SW 1271 (cell line): ENCODE measurements at regions not wholly inside any gene's neighbourhood (a gene's known extent, or its start where the extent isn't known, plus 50 kb on each side); places are given as distances from the start of the nearest gene placed in this dataset.
"Not testable (repeated sequence)": the region's sequence is repeated elsewhere in the genome, so short reads cannot be mapped to it uniquely, and the experiment has no call there.

Source experiments
- DNase-seq, 2 experiments: peaks; one replicate each; lab custom pipeline; 2025; lab: John Stamatoyannopoulos, UW

DNA sequence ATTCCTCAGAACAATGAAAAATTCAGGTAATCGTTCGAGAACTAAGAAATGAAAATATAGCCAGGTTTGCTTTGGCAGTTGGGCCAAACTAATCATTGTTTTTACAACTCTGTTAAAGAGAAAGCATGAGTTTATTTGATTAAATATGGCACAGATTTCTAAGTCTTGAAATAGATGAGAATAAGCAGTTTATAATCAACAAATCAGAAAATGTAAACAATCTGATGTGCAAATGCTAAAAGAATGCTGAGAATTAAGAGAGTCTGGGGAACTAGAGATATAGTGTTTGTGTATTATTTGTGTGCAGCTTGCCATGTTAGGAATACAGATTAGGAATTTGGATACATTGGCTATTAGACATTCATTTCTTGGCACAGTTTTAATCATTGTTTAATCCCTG is 212.5 kb downstream of the TANC2 start:
- no peak for DNase-seq

DNA sequence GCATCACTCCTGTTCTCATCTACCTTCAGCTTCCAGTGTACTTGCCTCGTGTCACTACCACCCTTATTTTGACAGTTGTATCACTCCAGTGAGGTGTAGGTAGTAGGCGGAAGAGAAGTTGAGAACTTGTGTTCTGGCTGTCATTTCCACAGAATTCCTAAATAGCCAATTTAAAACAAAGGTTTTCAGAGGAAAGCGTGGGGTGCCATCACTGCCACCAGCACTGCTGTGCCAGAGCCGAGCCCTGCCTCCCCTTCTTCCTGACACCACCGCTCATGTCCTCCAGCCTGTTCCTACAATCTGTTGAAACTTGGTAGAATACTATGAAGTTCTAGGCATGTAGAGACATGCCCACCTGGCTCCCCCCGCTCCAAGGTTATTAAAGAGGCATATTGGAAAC is 215.8 kb downstream of the TANC2 start:
- no peak for DNase-seq

DNA sequence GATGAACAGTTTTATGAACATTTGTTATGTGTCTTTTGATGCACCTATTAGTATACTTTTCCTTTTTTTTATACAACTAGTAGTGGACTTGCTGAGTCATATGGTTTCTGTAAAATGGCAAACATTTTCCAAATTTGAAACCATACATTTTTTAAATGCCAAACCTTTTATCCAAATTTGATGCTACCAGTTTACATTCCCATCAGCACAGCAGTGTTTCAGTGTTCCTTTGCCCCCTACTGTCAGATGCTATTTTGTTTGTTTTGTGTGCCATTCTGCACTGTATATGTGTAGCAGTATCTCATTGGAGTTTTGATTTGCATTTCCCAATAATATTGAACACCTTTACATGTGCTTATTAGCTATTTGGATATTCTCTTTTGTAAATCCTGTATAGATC is 219.4 kb downstream of the TANC2 start:
- no peak for DNase-seq

DNA sequence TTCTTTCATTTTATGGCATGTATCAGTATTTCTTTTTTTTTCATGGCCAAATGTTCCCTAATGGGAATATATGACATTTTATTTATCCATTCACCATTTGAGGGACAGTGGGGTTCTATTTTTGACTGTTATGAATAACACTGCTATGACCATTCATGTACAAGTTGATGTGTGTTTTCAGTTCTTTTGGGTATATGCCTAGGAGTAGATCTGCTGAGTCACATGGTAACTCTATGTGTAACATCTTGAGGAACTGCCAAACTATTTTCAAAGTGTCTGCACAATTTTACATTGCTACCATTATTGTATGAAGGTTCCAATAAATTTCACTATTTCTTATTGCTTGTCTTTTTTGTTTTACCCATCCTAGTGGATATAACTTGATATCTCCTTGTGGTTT is 223.0 kb downstream of the TANC2 start:
- peak in 1 of 2 experiments; percentile 9 for DNase-seq

DNA sequence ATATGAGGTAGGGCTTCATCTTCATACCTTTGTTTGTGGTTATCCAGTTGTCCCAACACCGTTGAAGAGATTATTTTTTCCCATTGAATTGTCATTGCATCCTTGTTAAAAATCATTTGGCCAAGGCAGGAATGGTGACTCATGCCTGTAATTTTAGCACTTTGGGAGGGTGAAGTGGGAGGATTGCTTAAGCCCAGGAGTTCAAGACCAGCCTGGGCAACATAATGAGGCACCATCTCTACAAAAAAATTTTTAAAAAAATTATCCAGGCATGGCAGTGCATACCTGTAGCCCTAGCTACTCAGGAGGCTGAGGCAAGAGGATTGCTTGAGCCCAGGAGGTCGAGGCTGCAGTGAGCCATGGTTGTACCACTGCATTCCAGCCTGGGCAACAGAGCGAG is 223.9 kb downstream of the TANC2 start:
- DNase-seq, result no peak

DNA sequence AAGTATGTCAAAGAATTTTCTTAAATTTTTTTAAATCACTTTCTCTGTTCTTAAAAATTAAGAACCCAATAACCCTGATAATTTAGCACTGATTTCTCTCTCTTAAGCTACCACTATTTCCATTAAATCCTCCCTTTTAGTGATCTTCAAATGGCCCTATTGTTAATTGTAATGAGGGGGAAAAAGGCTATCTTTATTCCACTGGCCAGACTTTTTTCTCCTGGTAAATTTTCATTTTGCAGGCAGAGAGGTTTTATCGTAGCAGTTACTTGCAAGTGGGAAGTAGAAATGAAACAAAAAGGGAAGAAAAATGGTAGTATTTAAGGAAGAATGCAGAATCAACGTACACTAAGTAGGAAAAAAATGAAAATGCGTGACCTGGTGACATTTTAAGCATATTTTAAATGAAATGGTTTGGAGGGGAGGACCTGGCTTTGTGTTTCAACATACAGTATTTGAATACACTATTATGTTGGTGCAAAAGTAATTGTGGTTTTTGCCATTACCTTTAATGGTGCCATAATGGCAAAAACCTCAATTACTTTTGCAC is 224.9 kb downstream of the TANC2 start:
- no peak for DNase-seq

DNA sequence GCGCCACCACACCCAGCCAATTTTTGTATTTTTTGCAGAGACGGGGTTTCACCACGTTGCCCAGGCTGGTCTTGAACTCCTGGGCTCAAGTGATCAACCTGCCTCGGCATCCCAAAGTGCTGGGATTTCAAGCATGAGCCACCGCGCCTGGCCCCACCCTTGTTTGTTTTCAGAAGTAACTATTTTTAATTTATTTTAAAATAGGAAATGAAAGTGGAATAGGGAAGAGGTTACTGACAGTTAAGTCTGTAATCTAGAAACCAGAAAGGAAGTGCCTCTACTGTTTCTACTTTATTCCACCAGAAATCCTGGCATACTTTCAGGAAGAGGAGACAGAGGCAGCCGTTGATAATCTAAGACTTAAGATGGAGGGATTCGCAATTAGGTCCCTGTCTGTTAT is 225.6 kb downstream of the TANC2 start:
- no peak for DNase-seq

DNA sequence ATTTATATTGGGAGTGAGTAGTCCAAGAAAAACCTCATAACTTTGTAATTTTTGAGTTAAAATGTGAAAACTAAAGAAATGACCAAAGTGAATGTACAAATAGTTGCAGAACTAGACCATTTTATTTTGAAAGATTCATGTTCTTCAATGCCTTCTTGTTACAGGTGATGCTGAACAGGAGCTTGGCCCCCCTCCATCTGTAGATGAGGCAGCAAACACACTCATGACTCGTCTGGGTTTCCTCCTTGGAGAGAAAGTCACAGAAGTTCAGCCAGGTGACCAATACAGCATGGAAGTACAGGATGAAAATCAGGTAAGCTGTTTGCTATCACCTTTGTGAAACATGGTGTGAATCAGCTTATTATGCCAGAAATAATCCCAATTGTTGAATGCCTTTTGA is 227.8 kb downstream of the TANC2 start:
- no peak for DNase-seq

DNA sequence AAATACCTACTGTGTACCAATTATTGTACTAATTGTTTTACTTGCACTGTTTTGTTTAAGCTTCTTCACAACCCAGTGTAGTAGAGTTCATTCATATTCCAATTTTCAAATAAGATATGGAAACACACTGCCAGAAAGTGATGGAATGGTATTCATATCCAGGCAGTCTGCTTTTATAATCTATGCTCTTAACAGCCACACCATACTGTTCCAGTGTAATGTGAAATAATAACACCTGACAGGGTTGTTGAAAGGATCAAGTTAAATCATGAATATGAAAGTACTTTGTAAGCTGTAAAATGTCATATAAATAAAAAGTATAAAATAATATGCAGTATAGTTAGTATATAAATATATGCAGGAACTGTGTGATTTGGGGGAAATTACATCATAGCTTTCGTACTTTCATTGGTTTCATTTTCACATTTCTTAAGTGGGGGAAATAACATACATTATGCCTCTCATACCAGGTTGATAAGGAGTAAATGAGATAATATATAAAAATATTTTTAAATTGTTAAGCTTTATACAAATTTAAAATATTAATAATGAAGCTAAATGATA is 230.8 kb downstream of the TANC2 start:
- no peak for DNase-seq

DNA sequence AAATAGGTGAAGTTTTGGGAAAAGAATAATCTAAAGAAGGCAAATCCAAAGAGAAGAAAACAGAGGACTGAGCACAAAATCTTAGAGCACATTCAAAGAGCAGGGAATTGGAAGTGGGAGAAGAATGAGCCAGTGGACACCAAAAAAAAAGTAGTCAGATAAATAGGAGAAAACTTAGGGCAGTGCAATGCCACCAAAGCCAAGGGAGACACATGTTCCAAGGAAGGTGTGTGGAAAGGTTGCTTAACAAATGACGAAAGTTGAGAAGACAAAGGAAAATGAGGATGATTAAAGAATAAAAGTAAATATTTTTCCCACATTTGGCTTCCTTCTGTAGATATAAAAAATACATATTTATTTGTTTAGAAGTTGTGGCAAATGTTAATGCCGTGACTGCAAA is 237.6 kb downstream of the TANC2 start:
- DNase-seq, result no peak

DNA sequence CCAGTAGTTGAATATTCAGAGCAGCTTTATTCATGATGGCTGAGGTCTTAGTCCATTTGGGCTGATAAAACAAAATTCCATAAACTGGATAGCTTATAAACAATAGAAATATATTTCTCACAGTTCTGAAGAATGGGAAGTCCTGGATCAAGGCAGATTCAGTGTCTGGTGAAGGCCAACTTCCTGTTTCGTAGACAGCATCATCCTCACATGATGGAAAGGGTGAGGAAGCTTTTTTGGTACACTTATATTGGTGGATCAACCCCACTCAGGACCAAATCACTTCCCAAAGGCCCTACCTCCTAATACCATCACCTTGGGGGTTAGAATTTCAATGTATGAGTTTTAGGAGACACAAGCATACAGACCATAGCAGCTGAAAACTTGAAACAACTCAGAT is 224.2 kb downstream of the CYB561 start:
- no peak for DNase-seq

DNA sequence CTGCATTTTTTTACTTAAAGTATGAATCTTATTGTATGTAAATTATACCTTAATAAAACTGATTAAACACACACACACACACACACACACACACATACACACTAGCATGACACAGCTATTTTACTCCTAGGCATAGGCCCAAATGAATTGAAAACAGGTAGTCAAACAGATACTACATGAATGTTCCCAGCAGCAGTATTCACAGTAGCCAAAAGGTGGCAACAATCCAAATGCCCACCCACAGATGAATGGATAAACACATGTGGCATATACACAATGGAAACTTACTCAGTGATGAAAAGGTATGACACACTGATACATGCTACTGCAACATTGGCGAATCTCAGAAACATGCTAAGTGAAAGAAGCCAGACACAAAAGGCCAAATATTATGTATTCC is 223.5 kb downstream of the CYB561 start:
- DNase-seq, result no peak

DNA sequence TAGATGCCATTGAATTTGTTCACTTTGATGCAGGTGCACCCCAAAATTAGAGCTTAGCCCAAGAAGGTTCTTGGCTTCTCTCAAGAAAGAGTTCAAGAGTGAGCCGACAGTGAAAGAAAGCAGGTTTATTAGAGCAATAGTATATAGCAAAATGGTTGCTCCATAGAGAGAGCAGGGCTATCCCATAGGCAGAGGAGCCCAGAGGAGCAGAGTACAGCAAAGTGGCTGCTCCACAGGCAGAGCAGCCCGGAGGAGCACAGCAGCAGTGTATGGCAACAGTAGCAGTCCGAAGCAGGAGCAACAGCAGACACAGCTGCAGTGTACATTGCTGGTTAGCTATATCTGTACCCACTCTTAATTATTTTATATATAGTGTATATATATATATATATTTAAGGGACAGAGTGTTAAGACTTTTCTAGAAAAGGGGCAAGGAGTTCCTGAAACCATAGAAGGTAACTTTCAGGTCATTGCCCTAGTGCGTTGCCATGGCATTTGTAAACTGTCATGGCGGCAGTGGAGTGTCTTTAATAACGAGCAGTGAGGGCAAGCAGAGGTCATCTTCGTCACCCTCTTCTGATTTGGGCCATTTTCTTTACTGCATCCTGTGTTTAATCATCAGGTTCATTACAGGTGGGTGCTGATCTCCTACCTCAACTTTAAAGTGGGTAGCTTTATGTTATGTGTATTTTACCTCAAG is 222.7 kb downstream of the CYB561 start:
- DNase-seq, result no peak

DNA sequence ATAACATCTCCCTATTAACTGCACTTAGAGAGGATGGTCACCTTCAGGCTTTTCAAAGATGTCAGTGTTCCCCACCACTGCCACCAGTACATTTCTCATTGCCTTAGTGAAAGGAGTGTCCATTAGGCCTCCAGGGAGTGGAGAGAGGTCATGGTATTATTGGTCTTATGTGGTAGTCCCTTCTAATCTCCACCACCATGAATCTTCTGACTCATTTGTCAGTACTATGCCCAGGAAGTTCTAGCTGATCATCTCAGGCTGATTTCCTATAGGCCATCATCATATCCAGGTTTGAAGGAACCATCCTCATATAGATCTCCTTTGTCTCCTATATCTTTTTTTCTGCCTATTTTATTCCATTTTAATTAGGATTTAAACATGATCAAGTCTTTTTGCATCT is 221.5 kb downstream of the CYB561 start:
- DNase-seq, result no peak

DNA sequence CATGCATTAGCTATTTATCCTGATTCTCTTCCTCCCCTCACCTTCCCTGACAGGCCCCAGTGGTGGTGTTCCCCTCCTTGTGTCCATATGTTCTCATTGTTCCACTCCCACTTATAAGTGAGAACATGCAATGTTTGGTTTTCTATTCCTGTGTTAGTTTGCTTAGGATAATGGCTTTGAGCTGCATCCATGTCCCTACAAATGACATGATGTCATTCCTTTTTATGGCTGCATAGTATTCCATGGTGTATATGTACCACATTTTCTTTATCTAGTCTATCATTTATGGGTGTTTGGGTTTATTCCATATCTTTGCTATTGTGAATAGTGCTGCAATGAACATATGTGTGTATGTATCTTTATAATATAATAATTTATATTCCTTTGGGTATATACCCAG is 219.4 kb downstream of the CYB561 start:
- not testable (repeated sequence) for DNase-seq

DNA sequence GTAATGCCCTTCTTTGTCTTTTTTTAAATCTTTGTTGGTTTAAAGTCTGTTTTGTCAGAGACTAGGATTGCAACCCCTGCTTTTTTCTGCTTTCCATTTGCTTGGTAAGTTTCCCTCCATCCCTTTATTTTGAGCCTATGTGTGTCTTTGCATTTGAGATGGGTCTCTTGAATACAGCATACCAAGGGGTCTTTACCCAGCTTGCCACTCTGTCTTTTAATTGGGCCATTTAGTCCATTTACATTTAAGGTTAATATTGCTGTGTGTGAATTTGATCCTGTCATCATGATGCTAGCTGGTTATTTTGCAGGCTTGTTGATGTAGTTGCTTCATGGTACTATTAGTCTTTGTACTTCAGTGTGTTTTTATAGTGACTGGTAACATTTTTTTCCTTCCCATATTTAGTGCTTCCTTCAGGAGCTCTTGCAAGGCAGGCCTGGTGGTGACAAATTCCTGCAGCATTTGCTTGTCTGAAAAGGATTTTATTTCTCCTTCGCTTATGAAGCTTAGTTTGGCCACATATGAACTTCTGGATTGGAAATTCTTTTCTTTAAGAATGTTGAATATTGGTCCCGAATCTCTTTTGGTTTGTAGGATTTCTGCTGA is 215.0 kb downstream of the CYB561 start:
- not testable (repeated sequence) for DNase-seq

DNA sequence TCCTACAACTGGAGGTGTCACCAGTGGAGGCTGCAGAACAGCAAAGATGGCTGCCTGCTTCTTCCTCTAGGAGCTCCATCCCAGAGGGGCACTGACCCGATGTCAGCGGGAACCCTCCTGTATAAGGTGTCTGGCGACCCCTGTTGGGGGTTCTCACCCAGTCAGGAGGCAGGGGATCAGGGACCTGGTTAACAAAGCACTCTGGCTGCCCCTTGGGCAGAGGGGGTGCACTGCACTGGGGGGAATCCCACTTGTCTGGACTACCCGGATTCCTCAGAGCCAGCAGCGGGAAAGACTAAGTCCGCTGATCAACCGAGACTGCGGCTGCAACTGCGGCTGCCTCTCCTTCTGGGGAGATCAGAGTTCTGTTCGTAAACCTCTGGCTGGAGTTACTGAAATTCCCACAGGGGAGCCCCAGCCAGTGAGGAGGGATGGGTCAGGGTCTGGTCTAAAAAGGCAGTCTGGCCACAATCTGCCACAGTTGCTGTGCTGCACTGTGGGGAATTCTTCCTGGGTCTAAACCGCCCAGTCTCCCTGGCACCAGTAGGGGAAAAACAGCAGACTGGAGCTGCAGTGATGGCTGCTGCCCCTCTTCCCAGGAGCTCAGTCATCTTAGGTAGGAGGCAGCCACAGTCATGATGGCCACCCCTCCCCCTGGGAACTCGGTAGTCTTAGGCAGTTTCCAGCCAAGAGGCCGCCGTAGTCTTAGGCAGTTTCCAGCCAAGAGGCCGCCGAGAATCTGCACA is 213.4 kb downstream of the CYB561 start:
- no peak for DNase-seq

DNA sequence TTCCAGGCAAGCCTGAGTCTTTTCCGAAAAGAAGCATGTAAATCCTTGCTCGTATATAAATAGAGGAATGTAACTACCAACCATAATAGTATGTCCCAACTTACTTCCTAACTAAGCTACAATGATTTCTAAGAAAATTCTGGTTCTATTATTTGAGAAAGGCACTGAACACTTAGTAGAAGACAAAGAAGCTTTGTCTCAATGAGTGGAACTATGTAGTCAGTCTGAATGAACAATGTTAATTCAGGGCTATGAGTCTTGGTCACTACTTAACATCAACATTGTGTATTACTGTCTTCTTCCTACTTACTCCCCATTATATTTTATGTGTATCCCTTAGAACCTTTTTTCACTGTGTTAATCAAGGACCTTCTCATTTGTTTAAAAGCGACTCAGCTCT is 206.0 kb downstream of the CYB561 start:
- DNase-seq, result no peak

DNA sequence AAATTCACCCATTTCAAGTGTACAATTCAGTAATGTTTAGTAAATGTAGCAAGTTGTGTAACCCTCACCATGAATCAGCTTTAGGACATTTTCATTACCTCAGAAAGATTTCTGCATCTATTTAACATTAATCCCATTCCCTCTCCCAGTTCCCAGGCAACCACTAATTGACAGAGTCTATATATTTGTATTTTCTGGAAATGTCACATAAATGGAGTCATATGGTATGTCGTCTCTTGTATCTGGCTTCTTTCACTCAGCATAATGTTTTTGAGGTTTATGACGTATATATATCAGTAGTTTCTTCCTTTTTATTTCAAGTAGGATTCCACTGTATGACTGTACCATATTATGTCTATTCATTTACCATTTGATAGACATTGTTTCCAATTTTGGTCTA is 199.8 kb downstream of the CYB561 start:
- DNase-seq, result no peak

DNA sequence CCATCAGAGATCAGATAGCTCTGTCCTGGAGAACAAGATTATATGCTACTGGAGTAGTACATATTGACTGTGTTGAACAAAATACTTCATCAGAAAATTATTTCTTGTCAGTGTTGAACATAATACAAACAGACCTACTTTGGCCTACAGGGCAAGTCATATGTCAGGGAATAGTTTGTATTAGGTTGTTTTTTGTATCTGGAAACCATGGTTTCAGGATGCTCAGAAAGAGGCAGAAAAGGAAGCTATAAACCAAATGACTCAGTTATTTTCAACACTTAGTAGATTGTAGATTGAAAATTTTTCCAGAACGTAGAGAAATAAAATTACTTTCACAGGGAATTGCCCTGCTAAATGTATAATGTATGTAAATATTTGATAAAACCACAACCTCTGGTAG is 198.4 kb downstream of the CYB561 start:
- DNase-seq, result no peak

DNA sequence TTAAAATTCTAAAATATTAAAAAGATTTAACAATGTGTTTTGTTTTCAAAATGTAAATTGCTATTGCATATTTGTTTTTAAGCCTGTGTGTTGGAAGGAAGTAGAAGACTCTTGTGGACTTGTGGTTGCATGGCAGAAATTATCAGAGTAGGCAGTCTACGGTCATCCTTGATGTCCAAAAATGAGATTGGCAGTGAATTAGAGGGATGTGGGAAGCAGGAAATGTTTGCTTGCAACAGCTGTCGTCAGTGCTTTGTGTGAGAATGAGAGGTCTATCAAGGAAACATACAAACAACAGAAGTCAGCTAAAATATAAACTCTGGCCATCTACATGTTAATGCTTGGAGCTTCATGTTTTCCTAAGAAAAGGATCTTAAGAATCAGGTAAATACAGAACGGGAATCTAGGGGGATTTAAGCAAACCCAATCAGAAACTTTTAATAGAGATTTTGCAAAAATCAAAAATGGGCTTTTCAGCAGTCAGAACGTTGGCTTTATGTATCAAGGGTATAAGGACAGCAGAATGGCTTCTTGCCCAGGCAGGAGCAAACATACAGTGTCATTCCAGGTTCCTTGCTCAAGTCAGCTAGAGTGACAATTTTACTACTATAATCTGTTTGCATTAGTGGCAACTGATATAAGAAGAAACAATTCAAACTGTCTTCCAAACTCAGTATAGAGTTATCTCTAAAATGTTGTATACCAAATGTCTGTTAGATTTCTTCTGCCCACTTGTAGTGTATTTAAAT is 196.7 kb downstream of the CYB561 start:
- DNase-seq, result no peak

DNA sequence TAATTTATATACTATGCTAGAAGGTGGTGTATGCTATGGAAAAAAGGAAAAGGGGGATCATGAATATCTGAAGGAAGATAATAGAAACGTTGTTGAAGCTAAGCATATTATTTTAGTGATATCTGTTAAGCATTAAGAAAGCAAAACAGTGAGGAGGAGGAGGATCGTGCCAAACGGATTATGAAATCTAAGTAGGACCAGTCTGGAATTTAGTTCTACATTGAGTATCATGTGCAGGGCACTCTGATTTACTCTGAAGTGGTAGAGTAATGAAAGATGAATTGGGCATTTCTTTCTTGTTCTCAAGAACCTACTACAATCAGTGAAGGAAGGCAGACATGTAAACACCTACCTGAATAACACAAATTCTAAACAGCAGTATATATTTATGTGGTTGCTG is 195.3 kb downstream of the CYB561 start:
- no peak for DNase-seq
